ENCODE measurements at regions not wholly inside any gene's neighbourhood (a gene's known extent, or its start where the extent isn't known, plus 50 kb on each side); places are given as distances from the start of the nearest gene placed in this dataset.

DNA sequence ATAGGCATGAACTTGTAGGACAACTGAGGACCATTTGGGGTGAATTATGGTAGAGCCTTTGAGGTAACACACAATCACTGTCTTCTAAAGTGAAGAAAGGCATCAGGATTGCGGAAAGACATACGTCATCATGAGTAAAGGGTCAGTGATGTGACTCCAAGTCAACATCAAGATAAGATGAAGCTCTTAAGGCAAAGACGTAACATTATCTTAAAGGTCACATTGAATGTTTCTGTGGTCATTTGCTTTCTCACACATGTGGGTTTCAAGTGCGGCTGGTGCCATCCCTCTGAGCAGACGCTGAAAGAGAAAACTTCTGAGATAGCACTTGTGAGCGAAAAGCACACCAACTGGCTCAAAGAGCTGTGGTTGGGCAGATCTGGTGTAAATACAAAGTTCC lies 63.3 kb upstream of the GRAMD2B start:
- no peak for DNase-seq
- 90 to 92% methylated on average over 6 of the region's 6 CpGs for WGBS, 2 donors
- intact Hi-C loops (cut with DNase I): no loop called here
- H3K9me3 ChIP-seq: no peaks in the 10 kb centered on the region
- no peak for TF ChIP-seq POLR2A (IDR thresholded peaks at IDR 0.05)
- TF ChIP-seq POLR2AphosphoS5 (IDR thresholded peaks at IDR 0.05): no peak
- TF ChIP-seq, protein P1, sequence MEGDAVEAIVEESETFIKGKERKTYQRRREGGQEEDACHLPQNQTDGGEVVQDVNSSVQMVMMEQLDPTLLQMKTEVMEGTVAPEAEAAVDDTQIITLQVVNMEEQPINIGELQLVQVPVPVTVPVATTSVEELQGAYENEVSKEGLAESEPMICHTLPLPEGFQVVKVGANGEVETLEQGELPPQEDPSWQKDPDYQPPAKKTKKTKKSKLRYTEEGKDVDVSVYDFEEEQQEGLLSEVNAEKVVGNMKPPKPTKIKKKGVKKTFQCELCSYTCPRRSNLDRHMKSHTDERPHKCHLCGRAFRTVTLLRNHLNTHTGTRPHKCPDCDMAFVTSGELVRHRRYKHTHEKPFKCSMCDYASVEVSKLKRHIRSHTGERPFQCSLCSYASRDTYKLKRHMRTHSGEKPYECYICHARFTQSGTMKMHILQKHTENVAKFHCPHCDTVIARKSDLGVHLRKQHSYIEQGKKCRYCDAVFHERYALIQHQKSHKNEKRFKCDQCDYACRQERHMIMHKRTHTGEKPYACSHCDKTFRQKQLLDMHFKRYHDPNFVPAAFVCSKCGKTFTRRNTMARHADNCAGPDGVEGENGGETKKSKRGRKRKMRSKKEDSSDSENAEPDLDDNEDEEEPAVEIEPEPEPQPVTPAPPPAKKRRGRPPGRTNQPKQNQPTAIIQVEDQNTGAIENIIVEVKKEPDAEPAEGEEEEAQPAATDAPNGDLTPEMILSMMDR (IDR thresholded peaks at IDR 0.05): no peak
- TF ChIP-seq EP300 (IDR thresholded peaks at IDR 0.05): no peak
- no peaks in the 10 kb centered on the region for H3K4me1 ChIP-seq
- no peak overlapping the region for H3K4me3 ChIP-seq
- H3K27me3 ChIP-seq: no peaks in the 10 kb centered on the region
- H3K36me3 ChIP-seq: no peaks in the 10 kb centered on the region
- H3K27ac ChIP-seq: no peak overlapping the region

DNA sequence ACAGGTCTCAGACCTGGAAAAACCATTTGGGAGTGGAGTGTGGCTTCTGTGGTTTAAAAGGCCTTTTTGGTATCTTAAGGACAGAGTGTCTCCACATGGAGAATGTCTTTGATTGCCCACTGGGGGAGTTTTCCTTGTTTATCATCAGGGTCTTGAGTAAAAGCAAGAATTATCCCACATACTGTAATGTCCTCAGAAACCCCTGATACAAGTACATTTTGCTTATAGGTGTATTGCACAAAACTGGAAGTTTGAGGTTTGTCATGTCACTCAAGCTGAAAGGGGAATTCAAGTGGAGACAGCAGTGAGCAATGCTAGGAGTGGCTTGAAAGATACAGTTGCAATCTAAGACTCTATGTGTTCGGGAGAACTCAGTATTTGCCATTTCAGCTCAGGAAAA lies 62.7 kb upstream of the GRAMD2B start:
- WGBS, 2 donors: 76 to 87% methylated on average over 1 of the region's 1 CpG
- no peaks in the 10 kb centered on the region for H3K9me3 ChIP-seq
- H3K4me3 ChIP-seq: no peak overlapping the region
- intact Hi-C loops (cut with DNase I): no loop called here
- H3K27ac ChIP-seq: no peak overlapping the region
- no peak for DNase-seq
- H3K27me3 ChIP-seq: no peaks in the 10 kb centered on the region
- TF ChIP-seq, protein P1 (IDR thresholded peaks at IDR 0.05): no peak
- TF ChIP-seq EP300 (IDR thresholded peaks at IDR 0.05) (no peak), POLR2AphosphoS5 (IDR thresholded peaks at IDR 0.05) (no peak), POLR2A (IDR thresholded peaks at IDR 0.05) (no peak)
- H3K4me1 ChIP-seq: no peaks in the 10 kb centered on the region
- no peaks in the 10 kb centered on the region for H3K36me3 ChIP-seq

DNA sequence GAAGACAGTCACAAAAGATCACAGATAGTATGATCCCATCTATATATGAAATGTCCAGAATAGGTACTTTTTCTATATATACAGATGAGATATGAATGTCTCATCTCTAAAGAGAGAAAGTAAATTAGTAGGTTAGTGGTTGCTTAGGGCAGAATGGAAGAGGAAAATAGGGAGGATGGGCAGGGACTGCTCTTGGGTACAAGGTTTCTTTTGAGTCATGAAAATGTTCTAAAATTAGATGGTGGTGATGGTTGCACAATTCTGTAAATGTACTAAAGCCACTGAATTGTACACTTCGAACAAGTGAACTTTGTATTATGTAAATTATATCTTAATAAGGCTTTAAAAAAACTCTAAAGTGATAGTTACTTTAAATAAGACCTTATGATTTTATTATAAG lies 59.6 kb upstream of the GRAMD2B start:
- WGBS, 2 donors: 4 to 48% methylated on average over 1 of the region's 1 CpG

DNA sequence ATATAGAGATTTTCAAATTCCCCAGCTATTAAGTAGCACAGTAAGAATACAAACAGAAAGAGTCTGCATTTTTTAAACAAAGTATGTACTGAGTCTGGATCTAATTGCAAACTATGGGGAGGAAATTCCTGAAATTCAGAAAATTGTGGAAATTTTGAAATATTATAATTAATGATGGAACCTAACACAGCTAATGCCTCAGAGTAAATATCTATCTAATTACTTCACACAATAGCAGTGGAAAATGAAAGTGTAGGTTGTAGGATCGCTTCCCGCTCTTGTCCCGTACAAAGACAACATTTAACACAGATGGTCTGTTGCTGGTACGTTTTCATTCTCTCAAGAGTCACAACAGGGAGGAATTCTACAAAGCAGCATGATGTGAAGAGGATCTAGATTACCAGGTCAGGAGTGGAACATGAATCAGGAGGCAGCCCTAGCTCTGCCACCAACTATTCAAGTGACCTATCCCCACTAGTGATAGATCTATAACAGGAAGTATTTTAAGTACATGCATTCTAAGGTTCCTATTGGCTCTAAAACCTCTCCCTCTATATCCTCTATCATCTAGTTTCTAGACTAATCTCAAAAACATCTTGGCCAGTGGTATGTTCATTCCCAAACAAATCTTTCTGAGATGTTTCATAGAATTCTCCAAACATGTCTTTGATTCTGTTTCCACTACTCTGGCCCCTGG lies 58.9 kb upstream of the GRAMD2B start:
- Histone ChIP-seq H3K36me3 (no peaks in the 10 kb centered on the region), H3K9me3 (no peaks in the 10 kb centered on the region), H3K4me3 (no peak overlapping the region), H3K27ac (no peak overlapping the region), H3K4me1 (peaks cover 0 to 9% (median 7%) of the 10 kb centered on the region in 4 donors), H3K27me3 (no peaks in the 10 kb centered on the region)
- no peak for DNase-seq
- TF ChIP-seq, protein P1 (IDR thresholded peaks at IDR 0.05): no peak
- no peak for TF ChIP-seq POLR2A (IDR thresholded peaks at IDR 0.05)
- TF ChIP-seq POLR2AphosphoS5 (IDR thresholded peaks at IDR 0.05): no peak
- no peak for TF ChIP-seq EP300 (IDR thresholded peaks at IDR 0.05)
- 88 to 90% methylated on average over 4 of the region's 4 CpGs for WGBS, 2 donors
- intact Hi-C loops (cut with DNase I): no loop called here

More for the DNA sequence above, 59.6 kb upstream of the GRAMD2B start:
- Histone ChIP-seq H3K27ac (no peak overlapping the region), H3K4me1 (peaks cover 0 to 6% (median 6%) of the 10 kb centered on the region in 4 donors), H3K9me3 (no peaks in the 10 kb centered on the region), H3K4me3 (no peak overlapping the region), H3K27me3 (no peaks in the 10 kb centered on the region), H3K36me3 (no peaks in the 10 kb centered on the region)
- TF ChIP-seq POLR2A (IDR thresholded peaks at IDR 0.05) (no peak), EP300 (IDR thresholded peaks at IDR 0.05) (no peak), POLR2AphosphoS5 (IDR thresholded peaks at IDR 0.05) (no peak)
- TF ChIP-seq, protein P1 (IDR thresholded peaks at IDR 0.05): no peak
- intact Hi-C loops (cut with DNase I): no loop called here
- no peak for DNase-seq

All from sigmoid colon (tissue), 6 donors.